ENCODE measurements at regions not wholly inside any gene's neighbourhood (a gene's known extent, or its start where the extent isn't known, plus 50 kb on each side); places are given as distances from the start of the nearest gene placed in this dataset.

DNA sequence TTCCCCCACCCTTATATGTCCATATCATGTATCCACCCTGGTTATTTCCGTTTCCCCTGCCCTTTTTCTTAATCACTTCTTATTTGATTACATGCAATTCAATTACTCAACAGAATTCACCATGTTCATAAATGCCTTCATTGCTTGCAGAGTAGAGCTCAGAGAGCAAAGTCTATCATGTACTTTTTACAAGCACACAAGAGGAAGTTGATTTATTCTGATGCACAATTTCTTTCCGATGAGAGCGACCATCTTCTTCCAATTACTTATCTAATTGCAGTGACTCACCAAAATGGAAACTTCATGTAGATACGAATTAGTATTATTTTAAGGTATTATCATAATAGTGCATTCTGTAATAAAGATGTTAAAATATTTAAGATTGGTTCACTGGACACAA is 430.5 kb upstream of the KLF6 start:
- DNase-seq: no peak

DNA sequence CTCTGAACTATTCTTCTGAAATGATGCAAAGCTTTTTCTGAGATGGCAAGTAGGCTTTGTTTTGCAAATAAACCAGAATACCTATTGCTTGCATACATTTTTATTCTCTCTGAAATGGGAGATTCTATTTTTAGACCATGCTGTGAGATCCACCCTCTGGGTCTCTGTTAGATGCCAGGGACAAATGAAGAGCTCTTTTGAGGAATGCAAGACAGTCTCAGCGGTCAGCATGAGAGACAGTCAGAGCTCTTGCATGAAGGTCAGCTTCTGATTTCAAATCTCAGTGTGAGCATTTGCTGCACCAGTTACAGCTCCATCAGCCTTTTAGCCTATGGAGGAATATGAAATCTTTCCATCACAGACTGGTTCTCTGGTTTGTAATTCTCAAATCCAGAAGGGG is 429.9 kb upstream of the KLF6 start:
- DNase-seq: no peak

DNA sequence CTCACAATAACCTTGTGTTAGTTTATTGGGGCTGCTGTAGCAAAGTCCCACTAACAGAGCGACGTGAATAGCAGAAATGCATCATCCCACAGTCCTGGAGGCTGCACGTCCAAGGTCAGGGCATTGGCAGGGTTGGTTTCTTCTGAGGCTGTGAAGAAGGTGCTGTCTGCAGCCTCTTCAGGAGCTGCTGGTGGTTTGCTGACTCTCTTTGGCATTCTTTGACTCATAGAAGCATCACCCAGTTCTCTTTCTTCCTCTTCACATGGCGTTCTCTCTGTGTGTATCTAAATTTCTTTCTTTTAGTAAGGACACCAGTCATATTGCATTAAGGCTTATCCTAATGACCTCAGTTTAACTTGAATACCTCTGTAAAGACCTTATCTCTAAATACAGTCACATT is 428.4 kb upstream of the KLF6 start:
- DNase-seq: no peak

DNA sequence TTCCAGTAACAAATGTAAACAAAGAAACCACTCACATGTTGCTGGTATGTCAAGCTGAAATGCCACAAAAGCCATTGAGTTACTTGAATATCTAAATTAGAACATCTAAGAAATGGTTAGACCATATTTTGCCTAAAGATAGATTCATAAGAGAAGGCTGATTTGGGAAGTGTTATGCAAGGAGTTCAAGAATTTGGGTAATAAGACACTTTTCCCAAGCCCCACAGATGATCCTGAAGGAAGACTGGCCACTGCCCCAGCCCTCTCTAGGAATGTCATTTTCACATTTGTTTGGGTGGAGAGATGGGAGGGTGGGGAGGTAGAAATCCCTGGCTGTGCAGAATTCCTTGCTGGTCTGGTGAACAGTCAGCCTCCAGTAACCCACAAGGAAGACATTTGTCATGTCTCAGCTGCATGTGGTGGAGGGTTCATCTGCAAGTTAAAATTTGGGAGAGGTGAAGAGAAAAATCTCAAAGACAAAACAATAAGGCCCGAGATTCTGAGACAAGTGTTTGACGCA is 427.2 kb upstream of the KLF6 start:
- DNase-seq: no peak

DNA sequence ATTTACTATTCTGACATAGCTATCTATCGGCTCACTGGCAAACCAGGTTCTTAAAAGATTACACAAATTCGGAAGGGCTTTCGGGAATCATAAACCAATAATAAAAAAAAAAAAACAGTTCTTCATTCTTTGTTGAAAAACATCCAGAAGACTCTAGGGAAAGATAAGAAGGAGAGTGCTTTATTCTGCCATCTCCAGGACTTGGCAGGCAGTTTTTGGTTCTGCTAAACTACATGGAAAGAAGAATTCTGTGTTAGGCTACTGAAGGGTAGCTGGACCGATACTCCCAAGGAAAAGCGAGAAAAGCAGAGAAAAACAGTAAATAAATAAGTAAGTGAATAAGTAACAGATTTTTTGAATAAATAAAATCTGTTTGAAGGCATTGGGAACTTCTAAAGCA is 423.5 kb upstream of the KLF6 start:
- no peak for DNase-seq

DNA sequence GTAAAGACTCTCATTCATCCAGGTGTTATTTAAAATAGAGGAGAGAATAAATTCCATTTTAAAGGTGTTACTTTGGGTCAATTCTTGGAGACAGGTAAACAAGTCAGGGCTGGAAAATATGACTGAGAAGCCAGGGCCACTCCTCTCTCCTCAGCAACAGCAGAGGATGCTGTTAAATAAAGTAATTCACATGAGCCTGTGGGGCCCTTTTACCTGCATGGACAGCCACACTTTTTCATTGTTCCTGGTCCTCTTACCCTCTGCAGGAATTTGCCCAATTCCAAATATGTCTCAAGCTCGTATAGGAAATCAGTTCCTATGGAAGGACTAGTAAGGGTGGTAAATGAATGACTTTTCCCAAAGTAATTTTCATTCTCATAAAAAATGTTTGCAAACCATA is 420.1 kb upstream of the KLF6 start:
- no peak for DNase-seq

DNA sequence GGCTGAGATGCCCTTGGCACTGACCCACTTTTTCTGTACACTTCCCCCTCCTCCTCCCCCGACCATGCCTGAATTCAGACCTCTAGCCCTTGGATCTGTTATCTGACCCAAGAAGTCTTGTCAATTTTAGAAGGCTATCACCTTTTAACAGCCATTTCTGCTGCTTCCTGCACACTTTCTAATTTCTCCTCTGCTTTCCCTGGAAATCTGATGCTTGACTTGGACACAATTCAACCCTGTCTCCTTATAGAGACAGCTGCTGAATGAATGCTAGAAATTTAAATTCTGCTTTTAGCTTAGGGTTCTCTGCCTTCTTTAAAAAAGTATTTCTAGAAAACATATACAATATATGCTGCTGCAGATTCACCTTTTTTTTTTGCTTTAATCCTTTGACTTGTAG is 417.9 kb upstream of the KLF6 start:
- no peak for DNase-seq

DNA sequence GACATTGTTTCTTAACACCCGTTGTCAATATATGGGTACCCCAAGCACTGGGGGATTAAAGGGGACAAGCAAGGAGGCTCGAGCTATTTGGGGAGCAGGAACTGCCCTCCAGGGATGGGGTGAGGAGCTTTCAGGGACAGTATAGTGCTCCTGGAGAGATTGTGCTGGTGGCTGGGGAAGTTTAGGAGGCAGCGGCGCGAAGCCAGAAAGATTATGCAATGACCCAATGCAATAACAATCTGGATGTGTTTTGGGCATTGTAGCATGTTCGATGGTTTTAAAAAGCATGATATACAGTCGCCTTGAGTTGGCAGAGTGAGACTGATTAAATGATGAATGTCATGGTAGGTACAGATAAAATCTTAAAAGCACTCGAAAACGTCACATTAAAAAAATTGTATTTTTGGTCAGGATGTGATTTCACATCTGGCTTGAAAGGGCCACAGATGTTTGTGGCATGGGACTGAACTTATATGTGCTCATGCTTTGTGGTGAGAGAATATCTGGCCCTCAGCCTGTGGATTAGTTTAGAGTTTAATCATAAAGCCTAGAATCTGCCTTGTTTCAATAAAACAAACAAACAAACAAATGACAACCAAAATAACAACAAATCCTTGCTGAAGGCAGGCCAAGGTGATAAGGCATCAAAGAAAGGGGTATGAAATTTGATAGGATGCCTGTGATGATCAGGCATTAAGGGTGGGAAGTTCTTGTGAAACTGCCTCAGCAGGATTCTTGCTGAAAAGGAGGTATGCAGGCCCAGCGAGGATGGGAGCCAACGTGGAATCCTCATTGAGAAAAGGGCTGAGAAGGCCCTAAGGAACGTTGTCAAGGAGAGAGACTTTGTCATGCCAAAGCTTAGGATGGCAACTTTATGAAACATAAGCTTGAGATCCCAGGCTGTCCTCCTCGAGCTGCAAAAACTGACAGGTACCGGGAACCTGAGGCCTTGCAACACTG is 417.1 kb upstream of the KLF6 start:
- no peak for DNase-seq

DNA sequence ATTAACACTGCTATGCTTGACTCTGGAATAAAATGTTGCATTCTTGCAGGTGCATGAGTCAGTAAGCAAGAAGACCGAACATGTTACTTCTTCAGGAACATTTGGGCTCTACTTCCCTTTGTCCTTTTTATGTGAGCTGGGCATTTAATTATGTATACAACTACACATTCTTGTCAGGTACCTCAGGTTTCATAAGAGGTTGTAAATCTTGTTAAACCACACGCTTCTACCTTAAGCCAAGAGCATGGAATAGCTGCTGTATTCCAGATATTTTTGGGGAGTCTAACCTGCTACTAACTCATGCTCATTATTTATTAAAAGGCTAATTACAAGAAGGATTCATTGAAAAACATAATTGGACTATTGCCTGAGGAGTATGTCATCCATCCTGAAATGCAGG is 414.2 kb upstream of the KLF6 start:
- no peak for DNase-seq

DNA sequence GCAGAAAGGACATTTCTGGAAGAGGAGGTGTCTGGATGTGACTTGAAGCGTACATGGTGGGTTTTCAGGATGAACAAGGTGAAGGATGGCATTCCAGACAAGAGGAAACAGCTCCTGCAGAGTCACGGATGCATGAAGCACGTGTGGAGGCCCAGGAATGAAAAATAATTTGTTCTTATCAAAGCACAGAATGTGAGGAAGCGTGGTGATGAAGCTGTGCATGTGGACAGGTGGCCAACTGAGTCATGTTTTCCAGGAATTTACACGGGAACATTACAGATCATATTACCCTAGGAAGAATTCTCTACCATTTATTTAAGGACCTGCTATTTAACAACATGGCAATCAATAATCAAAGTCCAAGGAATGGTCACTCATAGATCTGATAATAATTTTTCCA is 413.2 kb upstream of the KLF6 start:
- no peak for DNase-seq

DNA sequence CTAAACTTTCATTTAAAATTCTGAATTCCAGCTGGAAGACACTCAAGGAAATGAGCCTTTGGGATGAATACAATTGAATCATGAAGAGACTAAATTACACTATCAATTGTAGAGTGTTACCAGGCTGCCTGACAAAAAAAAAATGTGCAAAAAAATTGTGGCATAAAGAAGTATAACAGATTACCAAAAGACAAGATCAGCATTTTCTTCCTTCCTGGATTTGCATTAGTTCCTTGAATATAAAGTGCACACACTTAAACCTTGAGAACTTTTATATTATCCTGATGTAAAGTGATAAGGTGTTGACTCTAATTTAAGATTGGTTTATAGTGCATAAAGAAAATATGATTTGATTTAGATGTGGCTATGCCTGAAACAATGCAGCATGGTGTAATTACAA is 412.7 kb upstream of the KLF6 start:
- DNase-seq: no peak

DNA sequence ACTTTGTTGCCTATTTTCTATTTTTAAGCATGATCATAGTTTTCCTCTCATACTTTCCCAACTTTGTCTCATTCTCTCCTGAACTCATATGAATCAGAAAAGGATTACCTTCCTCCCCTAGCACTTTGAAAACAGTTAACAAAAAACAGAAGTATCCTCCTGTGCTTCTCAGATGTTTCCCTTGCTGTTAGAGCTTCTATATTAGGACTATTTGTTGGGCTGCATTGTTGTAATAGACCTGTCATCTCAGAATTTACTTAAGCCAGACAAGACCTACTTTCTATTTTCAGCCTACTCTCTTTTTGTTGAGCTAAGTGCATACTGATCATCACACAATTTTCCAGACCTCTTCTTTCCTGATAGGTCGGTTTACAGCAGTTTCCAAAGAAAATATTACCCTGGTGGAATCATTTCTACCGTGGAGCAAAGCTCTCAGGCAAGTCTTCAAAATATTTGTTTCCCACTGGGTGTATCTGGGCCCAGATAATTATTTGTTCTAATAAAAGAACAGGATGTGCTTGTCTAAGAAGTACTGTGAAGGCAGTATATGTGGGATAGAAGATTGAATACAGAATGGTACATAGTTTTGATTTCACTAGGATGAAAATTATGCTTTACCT is 411.9 kb upstream of the KLF6 start:
- peak; percentile 17 for DNase-seq

DNA sequence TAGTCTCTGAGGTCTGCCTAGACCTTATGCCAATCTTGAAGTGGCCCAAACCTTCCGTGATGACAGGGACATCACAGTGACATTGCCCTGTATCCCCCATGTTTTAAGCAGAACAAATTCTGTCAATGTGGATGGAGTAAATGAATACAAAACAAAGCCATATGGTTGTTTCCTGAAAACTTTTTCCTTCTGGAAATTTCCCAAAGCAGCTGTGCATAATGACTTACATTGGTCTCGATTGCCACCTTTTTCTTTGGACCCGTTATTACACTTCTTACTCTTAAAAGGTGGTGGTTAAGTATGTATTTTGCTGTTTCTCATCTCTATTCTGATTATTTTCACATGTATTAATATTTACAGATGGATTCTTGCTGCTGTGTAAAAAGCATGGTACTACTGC is 411.2 kb upstream of the KLF6 start:
- DNase-seq: no peak

DNA sequence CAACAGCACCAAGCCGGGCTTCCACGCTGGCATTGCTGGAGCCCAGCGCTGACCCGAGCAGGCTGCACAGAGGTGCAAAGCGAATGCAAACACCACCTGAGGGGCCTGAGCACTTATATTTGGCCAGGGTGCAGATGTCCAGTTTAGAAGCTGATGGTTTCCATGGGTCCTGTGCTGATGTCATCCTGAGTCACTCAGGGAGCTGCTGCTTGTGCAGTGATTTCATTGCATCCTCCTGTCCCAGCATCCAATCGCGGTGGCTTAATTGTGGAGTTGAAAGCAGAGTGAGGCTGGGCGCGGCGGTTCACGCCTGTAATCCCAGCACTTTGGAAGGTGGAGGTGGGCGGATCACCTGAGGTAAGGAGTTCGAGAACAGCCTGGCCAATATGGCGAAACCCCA is 410.2 kb upstream of the KLF6 start:
- DNase-seq: no peak

DNA sequence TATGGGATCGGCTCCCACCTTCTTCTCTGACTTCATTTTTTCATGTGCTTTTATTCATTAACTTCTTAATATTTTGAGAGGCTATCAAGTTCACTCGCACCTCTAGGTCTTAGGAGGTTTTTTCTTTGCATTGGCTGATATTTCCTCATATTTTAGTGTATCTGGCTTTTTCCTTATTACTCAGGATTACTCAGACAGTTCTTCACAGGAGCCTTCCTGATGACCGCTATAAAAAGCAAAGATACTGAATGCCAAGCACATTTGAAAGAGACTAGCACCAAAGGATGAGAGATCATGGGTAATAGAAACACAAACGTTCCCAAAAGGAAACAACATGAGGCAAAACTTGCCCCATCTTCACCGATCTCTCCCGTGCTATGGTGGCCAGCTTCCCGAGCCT is 409.2 kb upstream of the KLF6 start:
- no peak for DNase-seq

DNA sequence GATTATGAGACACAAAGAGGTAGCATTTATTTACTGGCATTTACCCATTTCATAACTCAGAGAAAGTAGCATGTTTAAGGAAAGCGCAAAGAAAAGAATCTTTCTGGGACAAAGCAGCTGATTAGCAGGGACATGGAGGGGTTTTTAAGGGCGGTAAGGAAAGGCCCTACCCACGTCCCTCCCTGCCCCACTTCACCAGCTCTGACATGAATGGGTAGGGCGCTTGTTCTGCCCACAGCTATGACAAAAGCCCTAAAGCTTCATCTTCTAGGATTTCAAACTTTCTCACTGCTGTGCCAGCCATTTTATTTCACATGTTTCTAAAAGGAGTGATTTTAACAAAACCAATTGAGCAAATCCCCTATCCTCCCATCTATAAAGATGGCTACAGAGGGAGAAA is 406.9 kb upstream of the KLF6 start:
- no peak for DNase-seq

DNA sequence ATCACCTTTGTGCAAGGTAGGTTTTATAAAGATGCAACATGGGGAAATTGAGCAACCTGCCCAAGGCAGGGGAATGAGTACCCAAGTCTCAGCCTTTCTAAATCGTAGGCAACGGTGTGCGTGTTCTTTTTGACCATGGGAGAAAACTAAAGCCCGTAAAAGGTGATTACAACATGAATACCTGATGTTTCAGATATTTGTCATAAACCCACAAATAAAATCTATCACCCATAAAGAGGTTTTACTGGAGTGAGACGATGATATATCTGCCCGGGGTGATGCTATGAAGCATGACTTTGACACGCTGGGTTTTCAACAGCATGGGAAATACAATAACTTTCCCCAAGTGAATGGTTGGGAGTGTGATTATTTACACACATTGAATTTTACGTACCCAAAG is 406.3 kb upstream of the KLF6 start:
- DNase-seq: no peak

DNA sequence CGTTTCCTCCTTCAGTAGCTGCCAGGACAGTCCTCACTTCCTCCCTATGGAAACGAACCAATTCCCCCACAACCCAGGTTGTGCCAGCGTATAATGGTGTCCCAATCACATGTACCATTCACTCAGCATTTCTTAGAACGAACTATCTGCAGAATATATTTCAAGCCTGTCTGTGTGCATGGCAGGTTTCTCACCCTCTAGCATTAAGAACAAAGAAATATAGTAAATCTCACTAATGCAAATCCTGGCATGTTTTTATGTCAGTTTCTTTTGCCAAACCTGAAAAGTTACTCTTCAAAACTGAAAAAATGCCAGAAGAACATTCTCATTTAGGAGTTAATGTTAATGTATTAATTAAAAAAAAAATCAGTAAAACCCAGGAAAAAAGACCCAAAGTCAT is 405.9 kb upstream of the KLF6 start:
- DNase-seq: no peak

DNA sequence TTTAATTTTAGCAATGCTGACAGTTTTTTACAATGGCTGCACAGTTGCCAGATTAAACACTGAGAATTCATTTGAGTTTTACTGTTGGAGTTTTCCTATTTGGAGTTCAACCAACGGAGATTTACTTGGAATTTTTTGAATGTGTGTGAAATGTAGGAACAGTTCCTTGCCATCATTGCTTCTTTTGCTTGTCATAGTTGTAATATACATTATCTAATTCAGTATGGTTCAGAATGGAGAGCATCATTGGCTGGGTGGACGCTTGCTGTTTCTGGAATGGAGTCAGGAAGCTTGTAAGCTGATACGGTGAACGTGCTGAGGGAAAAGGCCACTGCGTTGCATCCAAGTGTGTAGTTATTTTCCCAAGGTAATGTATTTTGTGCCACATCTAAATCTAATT is 404.3 kb upstream of the KLF6 start:
- no peak for DNase-seq

DNA sequence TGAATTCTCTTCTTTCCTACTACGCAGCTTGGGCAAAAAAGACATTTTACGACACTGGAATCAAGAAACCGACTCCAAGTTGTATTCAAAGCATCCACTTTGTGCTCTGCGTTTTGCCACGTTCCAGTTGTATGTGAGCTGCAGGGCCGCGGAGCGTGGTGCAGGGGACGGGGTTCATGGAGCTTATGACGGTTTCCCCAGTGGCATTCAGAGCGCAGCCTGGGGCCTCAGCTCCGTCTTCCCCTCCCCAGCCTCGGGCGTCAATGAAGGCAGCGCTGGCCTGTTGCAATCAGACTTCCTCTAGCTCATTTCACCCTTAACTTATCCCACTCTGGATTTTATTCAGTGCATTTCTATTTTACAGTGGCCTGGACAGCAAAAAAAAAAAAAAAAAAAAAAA is 403.4 kb upstream of the KLF6 start:
- DNase-seq: no peak

DNA sequence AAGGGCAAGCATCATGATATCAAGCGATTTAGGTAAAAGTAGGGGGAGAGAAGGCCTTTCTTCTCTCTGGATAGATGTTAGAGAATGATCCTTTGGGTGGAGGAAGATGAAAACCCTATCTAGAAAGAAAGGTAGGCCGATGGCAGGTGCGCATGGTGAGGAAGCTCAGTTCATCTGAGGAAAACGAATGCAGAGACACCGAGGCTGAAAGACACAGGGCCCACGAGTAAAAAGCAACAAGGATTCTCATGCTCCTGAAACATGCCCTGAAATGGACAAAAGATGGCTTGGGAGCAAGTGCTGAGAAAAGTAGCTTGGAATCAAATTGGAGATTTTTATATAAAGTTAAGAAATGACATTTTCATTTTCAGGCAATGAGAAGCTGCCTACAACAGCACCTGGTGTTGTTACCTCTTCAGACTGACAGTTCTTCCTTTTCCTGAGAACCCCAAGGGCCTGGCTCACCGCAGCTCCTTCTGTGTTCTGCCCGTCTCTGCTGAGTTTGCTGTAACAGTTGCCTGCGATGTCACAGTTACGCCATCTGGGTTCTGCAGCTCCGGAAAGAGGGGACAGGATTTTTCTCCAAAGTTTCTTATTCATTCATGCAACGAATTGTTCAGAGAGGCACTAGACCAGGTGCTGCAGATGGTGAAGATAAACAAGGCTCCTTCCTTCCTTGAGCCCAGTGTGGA is 402.0 kb upstream of the KLF6 start:
- no peak for DNase-seq

DNA sequence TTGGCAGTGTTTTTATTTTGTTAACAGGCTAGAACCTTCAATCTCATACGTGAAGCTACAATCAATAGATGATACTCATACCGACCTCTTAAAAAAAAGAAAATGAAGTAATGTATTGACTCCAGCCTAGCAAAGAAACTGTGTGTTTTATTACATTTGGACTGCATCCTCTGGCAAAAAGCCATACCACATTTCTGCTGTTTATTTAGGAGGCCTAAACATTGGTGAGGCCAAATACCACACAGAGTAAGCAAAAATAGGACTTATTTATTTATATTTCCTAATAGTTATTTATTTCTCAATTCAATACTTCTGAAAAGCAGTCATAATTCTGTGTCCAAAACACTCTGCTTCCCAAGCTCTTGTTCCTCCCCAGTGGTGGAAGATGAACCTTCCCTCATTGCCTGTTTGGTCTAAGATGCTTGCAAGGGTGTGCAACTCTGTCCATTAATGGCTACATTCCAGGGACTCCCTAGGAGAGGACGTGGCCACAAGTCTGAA is 398.8 kb upstream of the KLF6 start:
- DNase-seq: no peak

DNA sequence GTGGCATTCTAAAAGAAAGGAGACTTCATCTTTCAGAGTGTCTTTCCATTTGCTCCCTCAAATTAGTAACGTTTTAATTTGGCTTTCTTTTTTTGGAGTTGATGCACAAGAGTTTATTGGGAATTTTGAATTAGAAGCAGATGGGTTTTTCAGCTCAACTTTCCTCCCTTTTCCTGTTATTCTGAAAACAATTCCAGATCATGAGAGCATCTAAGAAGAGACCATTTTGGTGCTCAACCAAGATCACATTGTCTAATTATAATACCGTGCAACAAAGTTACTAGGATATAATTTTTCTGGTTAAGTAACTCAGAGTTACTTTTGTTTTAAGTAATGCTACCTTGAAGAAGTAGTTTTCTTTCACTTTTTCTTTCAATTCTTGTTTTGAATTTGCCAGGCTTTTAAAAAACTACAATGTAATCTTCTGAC is 396.6 kb upstream of the KLF6 start:
- DNase-seq: peak; percentile 5

DNA sequence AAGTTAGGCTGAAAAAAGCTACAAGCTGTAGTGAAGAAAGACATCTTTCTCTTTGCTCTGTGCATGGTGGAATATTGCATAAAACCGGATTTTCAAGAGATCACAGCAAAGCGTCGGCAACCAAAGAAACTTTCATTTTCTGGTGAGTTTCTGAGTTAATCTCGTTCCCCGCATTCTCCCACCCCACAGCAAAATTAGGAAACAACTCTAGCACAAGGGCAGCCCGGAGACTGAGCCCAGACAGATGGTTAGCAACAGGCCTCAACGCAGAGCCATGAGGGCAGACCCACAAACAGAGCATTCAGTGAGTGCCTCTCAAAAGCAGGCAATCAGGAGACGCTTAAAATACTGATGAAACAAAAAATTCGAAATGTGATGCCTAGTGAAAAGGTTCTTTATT is 396.1 kb upstream of the KLF6 start:
- peak; percentile 82 for DNase-seq
